ENCODE measurements at regions not wholly inside any gene's neighbourhood (a gene's known extent, or its start where the extent isn't known, plus 50 kb on each side); places are given as distances from the start of the nearest gene placed in this dataset.

DNA sequence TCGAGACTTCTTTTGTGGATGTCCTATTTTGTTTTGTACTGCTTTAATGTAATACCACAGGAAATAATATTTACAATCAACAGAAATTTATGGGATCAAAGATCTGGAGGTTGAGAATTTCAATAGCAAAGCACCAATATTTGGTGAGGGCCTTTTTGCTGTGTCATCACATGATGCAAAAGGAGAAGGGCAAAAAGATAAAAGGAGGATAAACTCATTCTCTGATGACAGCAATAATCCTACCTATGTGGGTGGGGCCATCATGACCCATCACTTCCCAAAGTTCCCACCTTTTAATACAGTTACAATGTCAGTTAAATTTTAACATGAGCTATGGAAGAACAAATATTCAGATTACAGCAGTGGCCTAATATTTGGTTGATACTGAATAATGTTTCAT is 832.9 kb downstream of the OTOL1 start:
- H3K9me3 Mint-ChIP-seq (ENCODE audit: low read depth) = peaks cover 15% of the 10 kb centered on the region
- H3K36me3 Mint-ChIP-seq (ENCODE audit: insufficient read depth) = no peaks in the 10 kb centered on the region
- H3K4me3 Mint-ChIP-seq (ENCODE audit: low read depth) = no peak overlapping the region
- H3K27me3 Mint-ChIP-seq = no peaks in the 10 kb centered on the region
- DNase-seq (ENCODE audit: low spot score, unreplicated experiment) = no peak
- H3K27ac Mint-ChIP-seq = no peak overlapping the region
- no peaks in the 10 kb centered on the region for H3K4me1 Mint-ChIP-seq (ENCODE audit: low read depth)
- TF ChIP-seq, protein P1, sequence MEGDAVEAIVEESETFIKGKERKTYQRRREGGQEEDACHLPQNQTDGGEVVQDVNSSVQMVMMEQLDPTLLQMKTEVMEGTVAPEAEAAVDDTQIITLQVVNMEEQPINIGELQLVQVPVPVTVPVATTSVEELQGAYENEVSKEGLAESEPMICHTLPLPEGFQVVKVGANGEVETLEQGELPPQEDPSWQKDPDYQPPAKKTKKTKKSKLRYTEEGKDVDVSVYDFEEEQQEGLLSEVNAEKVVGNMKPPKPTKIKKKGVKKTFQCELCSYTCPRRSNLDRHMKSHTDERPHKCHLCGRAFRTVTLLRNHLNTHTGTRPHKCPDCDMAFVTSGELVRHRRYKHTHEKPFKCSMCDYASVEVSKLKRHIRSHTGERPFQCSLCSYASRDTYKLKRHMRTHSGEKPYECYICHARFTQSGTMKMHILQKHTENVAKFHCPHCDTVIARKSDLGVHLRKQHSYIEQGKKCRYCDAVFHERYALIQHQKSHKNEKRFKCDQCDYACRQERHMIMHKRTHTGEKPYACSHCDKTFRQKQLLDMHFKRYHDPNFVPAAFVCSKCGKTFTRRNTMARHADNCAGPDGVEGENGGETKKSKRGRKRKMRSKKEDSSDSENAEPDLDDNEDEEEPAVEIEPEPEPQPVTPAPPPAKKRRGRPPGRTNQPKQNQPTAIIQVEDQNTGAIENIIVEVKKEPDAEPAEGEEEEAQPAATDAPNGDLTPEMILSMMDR (IDR thresholded peaks at IDR 0.05; ENCODE audit: unreplicated experiment) = no peak

- DNase-seq (ENCODE audit: low spot score, unreplicated experiment) = no peak
- H3K4me3 Mint-ChIP-seq (ENCODE audit: low read depth) = no peak overlapping the region
- no peak overlapping the region for H3K27ac Mint-ChIP-seq
- no peaks in the 10 kb centered on the region for H3K36me3 Mint-ChIP-seq (ENCODE audit: insufficient read depth)
- H3K27me3 Mint-ChIP-seq = no peaks in the 10 kb centered on the region
- TF ChIP-seq, protein P1 (IDR thresholded peaks at IDR 0.05; ENCODE audit: unreplicated experiment) = no peak
- H3K9me3 Mint-ChIP-seq (ENCODE audit: low read depth) = peaks cover 20% of the 10 kb centered on the region
- no peaks in the 10 kb centered on the region for H3K4me1 Mint-ChIP-seq (ENCODE audit: low read depth)
Measured at GRCh38 chr3:162332344-162332743, 835.7 kb downstream of the OTOL1 start.

- DNase-seq (ENCODE audit: low spot score, unreplicated experiment) = no peak
- no peaks in the 10 kb centered on the region for H3K27me3 Mint-ChIP-seq
- no peak overlapping the region for H3K4me3 Mint-ChIP-seq (ENCODE audit: low read depth)
- H3K9me3 Mint-ChIP-seq (ENCODE audit: low read depth) = peaks cover 16% of the 10 kb centered on the region
- H3K36me3 Mint-ChIP-seq (ENCODE audit: insufficient read depth) = no peaks in the 10 kb centered on the region
- TF ChIP-seq, protein P1 (IDR thresholded peaks at IDR 0.05; ENCODE audit: unreplicated experiment) = no peak
- no peak overlapping the region for H3K27ac Mint-ChIP-seq
- H3K4me1 Mint-ChIP-seq (ENCODE audit: low read depth) = no peaks in the 10 kb centered on the region
Measured at GRCh38 chr3:162334537-162334936, 837.9 kb downstream of the OTOL1 start.

GRCh38 chr3:162337630-162338029 is 841.0 kb downstream of the OTOL1 start:
- Mint-ChIP-seq H3K27me3 (no peaks in the 10 kb centered on the region), H3K4me1 (ENCODE audit: low read depth) (no peaks in the 10 kb centered on the region), H3K4me3 (ENCODE audit: low read depth) (no peak overlapping the region), H3K9me3 (ENCODE audit: low read depth) (peaks cover 10% of the 10 kb centered on the region), H3K27ac (no peak overlapping the region), H3K36me3 (ENCODE audit: insufficient read depth) (no peaks in the 10 kb centered on the region)
- DNase-seq (ENCODE audit: low spot score, unreplicated experiment) = no peak
- TF ChIP-seq, protein P1 (IDR thresholded peaks at IDR 0.05; ENCODE audit: unreplicated experiment) = no peak

GRCh38 chr3:162338514-162338913 is 841.9 kb downstream of the OTOL1 start:
- Mint-ChIP-seq H3K4me1 (ENCODE audit: low read depth) (no peaks in the 10 kb centered on the region), H3K27me3 (no peaks in the 10 kb centered on the region), H3K36me3 (ENCODE audit: insufficient read depth) (no peaks in the 10 kb centered on the region), H3K9me3 (ENCODE audit: low read depth) (peaks cover 10% of the 10 kb centered on the region), H3K27ac (no peak overlapping the region), H3K4me3 (ENCODE audit: low read depth) (no peak overlapping the region)
- no peak for DNase-seq (ENCODE audit: low spot score, unreplicated experiment)
- TF ChIP-seq, protein P1 (IDR thresholded peaks at IDR 0.05; ENCODE audit: unreplicated experiment) = no peak

Measured in progenitor cell of endocrine pancreas (in vitro differentiated cells).